HAP-1 (cell line): ENCODE measurements at regions not wholly inside any gene's neighbourhood (a gene's known extent, or its start where the extent isn't known, plus 50 kb on each side); places are given as distances from the start of the nearest gene placed in this dataset.
"Not testable (repeated sequence)": the region's sequence is repeated elsewhere in the genome, so short reads cannot be mapped to it uniquely, and the experiment has no call there.

ENCODE experiments used
- DNase-seq, 2 experiments: peaks; one replicate each; pipeline ENCODE4 v3.0.0-alpha.2; 2016 to 2020; ENCODE audit warnings: low spot score in 2 of 2
- H3K27me3 ChIP-seq: fragments of 250-450 bp; sonication (Bioruptor Pico); 2 replicates; pipeline ENCODE4 v1.5.1; 2020; ENCODE audit warnings: low read depth, mild to moderate bottlenecking, moderate library complexity
- H3K36me3 ChIP-seq: fragments of 250-450 bp; sonication (Bioruptor Pico); replicated peaks from 2 replicates; pipeline ENCODE4 v1.5.1; 2020; ENCODE audit warnings: mild to moderate bottlenecking
- H3K4me1 ChIP-seq: fragments of 250-450 bp; sonication (Bioruptor Pico); 2 replicates; pipeline ENCODE4 v1.5.1; 2020; ENCODE audit warnings: mild to moderate bottlenecking
- H3K4me3 ChIP-seq: fragments of 250-450 bp; sonication (Bioruptor Pico); 2 replicates; pipeline ENCODE4 v1.5.1; 2020; ENCODE audit warnings: mild to moderate bottlenecking, moderate library complexity
- H3K9me3 ChIP-seq: fragments of 250-450 bp; sonication (Bioruptor Pico); 2 replicates; pipeline ENCODE4 v1.5.1; 2020; ENCODE audit warnings: mild to moderate bottlenecking, moderate library complexity
- in situ Hi-C: fragments of 300-500 bp; cut with MboI; formaldehyde crosslinking; loops from 3 replicates; pipeline ENCODE4 v1.14.3; 2020; ENCODE audit warnings: low sequenced_read_pairs, inconsistent platforms, mixed read lengths

DNA sequence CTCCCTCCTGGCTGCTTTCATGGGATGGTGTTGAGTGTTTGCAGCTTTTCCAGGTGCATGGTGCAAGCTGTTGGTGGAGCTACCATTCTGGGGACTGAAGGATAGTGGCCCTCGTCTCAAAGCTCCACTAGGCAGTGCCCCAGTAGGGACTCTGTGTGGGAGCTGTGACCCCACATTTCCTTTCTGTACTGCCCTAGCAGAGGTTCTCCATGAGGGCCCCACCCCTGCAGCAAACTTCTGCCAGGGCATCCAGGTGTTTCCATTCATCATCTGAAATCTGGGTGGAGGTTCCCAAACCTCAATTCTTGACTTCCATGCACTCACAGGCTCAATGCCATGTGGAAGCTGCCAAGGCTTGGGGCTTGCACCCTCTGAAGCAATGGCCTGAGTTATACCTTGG lies 72.7 kb upstream of the S1PR3 start:
- H3K36me3 ChIP-seq, in situ Hi-C loops, H3K4me3 ChIP-seq, H3K4me1 ChIP-seq, H3K27me3 ChIP-seq, DNase-seq, H3K9me3 ChIP-seq: not testable (repeated sequence)

DNA sequence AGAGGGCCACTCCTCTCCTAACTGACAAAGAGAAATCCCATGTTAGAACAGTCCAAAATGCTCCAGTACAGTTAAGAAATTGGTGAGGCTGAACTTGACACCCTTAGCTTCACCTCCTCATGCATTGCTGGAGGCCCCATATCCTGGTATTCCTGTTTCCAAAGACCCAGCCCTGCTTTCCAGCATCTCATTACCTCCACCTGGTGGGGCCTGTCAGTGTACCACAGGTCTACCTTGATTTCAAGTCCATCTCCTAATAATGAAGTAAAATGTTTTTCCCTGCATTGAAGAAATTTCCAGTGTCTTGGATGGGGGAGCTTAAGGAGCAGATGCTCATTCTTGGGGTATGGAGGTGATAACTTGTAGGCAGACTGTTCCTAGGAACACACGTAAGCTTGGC lies 70.6 kb upstream of the S1PR3 start:
- no peaks in the 10 kb centered on the region for H3K4me1 ChIP-seq
- in situ Hi-C loops: no loop called here
- DNase-seq: no peak

DNA sequence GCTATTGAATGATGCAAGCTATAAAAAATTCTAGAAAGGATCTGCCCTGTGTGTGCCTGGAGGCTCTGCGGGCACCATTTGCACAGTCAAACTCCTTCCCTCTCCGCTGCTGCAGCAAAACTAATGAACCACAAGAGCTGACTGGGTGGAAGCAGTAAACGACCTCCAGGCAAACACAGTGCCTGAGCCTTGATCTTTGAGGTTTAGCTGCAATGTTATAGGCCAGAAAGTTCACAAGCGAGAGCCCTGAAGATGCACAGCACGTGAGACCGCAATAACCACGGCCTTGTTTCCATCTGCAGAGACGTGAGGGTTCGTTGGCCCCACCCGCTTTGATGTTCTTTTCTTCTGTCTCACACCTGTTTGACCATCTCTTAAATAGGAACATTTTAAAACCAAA lies 69.2 kb upstream of the S1PR3 start:
- H3K4me3 ChIP-seq: no peak overlapping the region
- H3K9me3 ChIP-seq: no peaks in the 10 kb centered on the region
- H3K27me3 ChIP-seq: no peaks in the 10 kb centered on the region
- in situ Hi-C loops: no loop called here
- no peaks in the 10 kb centered on the region for H3K4me1 ChIP-seq
- DNase-seq: no peak
- H3K36me3 ChIP-seq: no peaks in the 10 kb centered on the region

More for the DNA sequence above, 70.6 kb upstream of the S1PR3 start:
- H3K4me3 ChIP-seq: no peak overlapping the region
- no peaks in the 10 kb centered on the region for H3K36me3 ChIP-seq
- no peaks in the 10 kb centered on the region for H3K27me3 ChIP-seq
- no peaks in the 10 kb centered on the region for H3K9me3 ChIP-seq

DNA sequence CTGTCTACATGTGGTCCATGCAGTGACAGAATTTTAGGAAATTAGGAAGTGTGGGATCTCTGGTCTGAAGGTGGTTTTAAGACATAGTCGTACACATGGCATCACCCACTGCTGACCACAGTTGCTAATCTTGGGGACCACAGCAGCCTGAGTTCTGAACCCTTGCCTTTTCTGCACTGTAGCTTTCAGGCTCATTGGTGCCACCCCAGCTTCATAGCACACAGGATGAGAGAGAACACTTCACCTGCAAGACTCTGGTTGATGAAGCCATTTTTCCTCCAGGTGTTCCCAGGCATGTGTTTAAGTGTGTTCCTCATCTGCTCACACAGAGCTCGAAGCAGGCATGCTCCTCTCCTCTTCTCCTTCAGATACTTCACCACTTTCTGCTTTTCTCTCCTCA lies 68.2 kb upstream of the S1PR3 start:
- Histone ChIP-seq H3K4me1 (no peaks in the 10 kb centered on the region), H3K27me3 (no peaks in the 10 kb centered on the region), H3K4me3 (no peak overlapping the region), H3K36me3 (no peaks in the 10 kb centered on the region), H3K9me3 (no peaks in the 10 kb centered on the region)
- no peak for DNase-seq
- in situ Hi-C loops: no loop called here

DNA sequence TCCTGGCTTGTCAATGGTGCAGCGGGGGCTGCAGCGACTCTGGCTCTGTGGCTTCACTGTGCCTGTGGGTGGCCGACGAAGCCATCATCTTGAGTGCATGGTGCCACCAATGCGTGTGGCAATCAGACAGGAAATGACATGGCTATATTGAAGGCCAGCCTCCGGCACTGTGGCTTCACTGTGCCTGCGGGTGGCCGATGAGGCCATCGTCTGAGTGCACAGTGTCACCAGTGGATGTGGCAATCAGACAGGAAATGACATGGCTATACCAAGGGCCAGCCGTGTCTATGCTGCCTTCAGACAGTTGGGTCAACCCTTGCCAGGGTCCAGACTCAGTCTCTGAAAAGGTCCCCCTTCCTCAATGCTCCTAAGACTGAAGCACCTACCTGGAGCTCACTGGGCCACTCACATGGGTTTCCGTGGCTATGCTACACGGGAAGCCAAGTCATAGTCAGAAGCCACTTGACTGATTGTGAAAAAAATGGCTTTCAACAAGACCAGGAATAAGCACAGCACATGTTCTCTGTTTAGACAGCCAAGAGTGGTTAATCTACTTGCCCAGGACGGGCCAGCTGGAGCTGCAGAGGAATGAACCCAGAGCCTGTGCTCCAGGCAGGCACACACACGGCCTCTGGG lies 67.5 kb upstream of the S1PR3 start:
- no peaks in the 10 kb centered on the region for H3K36me3 ChIP-seq
- H3K9me3 ChIP-seq: no peaks in the 10 kb centered on the region
- in situ Hi-C loops: no loop called here
- no peaks in the 10 kb centered on the region for H3K4me1 ChIP-seq
- no peak for DNase-seq
- H3K27me3 ChIP-seq: no peaks in the 10 kb centered on the region
- no peak overlapping the region for H3K4me3 ChIP-seq

DNA sequence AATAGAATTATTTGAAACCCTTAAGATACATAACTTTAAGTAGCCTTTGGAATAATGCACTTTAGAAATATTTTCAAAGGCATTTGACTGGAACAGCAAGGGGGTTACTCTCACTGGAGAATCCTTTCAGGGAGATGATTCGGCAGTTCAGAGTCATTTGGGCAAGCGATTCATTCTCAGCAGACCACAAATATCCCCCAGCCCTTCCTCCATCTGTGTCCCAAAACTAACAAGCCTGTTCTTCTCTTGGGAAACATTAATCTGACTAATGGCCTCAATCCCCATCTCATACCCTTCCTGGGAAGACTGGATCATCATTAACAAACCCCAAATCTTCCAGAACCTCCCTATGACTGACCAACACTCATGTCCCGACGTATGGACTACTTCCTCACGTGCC lies 65.8 kb upstream of the S1PR3 start:
- H3K4me1 ChIP-seq: no peaks in the 10 kb centered on the region

DNA sequence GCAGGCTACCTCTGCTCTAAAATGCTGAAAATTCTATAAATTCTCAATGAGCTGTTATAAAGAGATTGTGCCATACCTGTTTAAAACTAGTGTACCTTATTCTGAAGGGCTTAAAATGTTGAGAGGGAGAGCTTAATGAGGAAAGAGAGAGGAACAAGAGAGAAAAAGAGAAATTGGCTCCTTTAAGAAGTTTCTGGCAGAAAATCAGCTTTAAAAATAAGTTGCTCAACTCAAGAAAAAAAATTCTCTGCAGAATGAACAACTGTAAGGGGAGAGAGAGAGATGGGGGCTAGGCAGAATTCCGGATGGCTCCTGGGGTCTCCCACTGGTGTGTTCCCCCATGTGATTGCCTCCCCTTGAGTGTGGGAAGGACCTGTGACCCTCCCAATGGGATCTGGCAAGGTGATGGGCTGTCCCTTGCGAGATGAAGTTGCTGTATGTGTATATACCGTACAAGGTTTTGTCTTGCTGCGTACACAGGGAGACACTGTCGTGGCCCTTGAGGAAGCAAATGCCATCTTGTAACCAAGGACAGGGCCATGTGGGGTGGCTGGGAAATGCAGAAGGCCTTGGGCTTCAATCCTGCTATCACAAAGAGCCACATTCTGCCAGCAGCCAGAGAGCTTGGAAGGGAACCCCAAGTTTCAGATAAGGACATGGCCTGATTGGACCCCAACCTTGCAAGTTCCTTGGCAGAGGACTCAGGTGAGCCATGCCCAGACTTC lies 64.3 kb upstream of the S1PR3 start:
- Histone ChIP-seq H3K4me1 (no peaks in the 10 kb centered on the region), H3K9me3 (no peaks in the 10 kb centered on the region), H3K36me3 (no peaks in the 10 kb centered on the region), H3K4me3 (no peak overlapping the region), H3K27me3 (no peaks in the 10 kb centered on the region)
- no peak for DNase-seq
- in situ Hi-C loops: no loop called here

More for the DNA sequence above, 65.8 kb upstream of the S1PR3 start:
- H3K4me3 ChIP-seq: no peak overlapping the region
- no peaks in the 10 kb centered on the region for H3K36me3 ChIP-seq
- no peak for DNase-seq
- H3K27me3 ChIP-seq: no peaks in the 10 kb centered on the region
- no peaks in the 10 kb centered on the region for H3K9me3 ChIP-seq
- in situ Hi-C loops: no loop called here

DNA sequence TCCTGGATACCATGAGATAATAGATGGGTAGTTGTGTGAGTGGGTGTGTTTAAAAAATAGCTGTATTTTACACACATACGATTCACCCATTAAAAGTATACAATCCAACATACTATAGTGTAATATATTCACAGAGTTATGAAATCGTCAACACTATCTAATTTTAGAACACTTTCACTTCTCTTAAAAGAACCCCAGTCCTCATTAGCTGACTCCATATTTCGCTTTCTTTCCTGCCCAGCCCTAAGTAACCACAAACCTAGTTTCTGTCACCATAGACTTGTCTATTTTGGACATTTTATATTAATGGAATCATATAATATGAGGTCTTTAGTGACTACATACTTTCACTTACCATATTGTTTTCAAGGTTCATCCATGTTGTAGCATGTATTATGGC lies 63.8 kb upstream of the S1PR3 start:
- in situ Hi-C loops: no loop called here
- no peaks in the 10 kb centered on the region for H3K9me3 ChIP-seq

DNA sequence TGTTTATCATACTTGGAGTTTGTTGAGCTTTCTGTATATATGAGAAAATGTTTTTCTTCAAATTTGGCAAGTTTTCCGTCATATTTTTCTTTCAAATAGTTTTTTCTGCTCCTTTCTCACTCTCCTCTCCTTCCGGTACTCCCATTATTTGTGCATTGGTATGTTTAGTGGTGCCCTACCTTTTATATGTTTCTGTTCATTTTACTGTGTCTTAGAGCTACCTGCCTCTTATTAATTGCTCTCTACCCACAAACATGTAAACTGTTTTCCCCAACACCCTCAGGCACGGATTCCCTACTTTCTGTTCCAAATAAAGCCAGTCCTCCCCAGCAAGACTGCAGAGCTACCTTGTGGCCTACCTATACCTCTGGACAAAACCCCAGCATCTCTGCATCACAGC lies 60.6 kb upstream of the S1PR3 start:
- no peak for DNase-seq
- Histone ChIP-seq H3K27me3 (no peaks in the 10 kb centered on the region), H3K9me3 (no peaks in the 10 kb centered on the region), H3K4me3 (no peak overlapping the region), H3K36me3 (no peaks in the 10 kb centered on the region), H3K4me1 (no peaks in the 10 kb centered on the region)
- in situ Hi-C loops: no loop called here

More for the DNA sequence above, 63.8 kb upstream of the S1PR3 start:
- H3K4me3 ChIP-seq: no peak overlapping the region
- no peaks in the 10 kb centered on the region for H3K4me1 ChIP-seq
- DNase-seq: no peak
- no peaks in the 10 kb centered on the region for H3K27me3 ChIP-seq
- no peaks in the 10 kb centered on the region for H3K36me3 ChIP-seq

DNA sequence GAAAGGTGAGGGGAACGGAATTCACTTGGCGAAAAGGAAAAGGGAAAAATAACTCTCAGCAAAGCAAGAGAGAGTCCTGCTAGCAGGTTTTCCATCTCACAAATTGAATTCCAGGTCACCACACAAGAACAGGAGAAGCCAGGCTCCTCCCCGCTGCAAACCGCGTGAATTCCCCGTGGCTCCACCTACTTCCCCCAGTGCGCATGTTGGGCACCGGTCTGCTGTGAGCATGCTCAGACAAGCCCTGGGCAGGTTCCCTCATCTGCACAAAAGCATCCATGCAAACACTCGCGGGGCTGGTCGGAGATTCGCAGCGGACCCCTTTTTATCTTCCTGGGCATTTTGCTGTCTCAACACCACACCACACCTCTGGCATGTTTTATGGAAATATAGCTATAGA lies 58.5 kb upstream of the S1PR3 start:
- Histone ChIP-seq H3K36me3 (no peaks in the 10 kb centered on the region), H3K4me3 (no peak overlapping the region), H3K9me3 (no peaks in the 10 kb centered on the region), H3K27me3 (no peaks in the 10 kb centered on the region), H3K4me1 (no peaks in the 10 kb centered on the region)
- in situ Hi-C loops: no loop called here
- DNase-seq: no peak

DNA sequence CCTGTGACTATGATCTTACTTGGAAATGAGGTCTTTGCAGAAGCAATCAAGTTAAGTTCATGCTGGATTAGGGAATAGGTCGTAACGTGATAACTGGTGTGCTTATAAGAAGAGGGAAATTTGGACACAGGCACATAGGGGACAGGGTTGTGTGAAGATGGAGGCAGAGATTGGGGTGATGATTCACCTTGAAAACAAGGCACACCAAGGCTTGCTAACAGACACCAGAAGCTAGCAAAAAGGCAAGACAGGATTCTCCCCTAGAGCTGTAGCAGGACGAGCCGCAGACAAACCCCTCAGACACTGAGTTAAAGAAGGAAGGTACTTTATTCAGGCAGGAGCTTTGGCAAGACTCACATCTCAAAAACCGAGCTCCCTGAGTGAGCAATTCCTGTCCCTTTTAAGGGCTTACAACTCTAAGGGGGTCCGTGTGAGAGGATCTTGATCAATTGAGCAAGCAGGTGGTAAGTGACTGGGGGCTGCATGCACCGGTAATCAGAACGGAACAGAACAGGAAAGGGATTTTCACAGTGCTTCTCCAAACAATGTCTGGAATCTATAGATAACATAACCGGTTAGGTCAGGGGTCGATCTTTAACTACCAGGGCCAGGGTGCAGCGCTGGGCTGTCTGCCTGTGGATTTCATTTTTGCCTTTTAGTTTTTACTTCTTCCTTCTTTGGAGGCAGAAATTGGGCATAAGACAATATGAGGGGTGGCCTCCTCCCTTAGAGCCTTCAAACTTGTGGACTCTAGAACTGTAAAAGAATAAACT lies 57.5 kb upstream of the S1PR3 start:
- no peaks in the 10 kb centered on the region for H3K27me3 ChIP-seq
- in situ Hi-C loops: no loop called here
- no peaks in the 10 kb centered on the region for H3K9me3 ChIP-seq
- H3K4me1 ChIP-seq: no peaks in the 10 kb centered on the region
- no peak overlapping the region for H3K4me3 ChIP-seq
- DNase-seq: no peak
- H3K36me3 ChIP-seq: no peaks in the 10 kb centered on the region

DNA sequence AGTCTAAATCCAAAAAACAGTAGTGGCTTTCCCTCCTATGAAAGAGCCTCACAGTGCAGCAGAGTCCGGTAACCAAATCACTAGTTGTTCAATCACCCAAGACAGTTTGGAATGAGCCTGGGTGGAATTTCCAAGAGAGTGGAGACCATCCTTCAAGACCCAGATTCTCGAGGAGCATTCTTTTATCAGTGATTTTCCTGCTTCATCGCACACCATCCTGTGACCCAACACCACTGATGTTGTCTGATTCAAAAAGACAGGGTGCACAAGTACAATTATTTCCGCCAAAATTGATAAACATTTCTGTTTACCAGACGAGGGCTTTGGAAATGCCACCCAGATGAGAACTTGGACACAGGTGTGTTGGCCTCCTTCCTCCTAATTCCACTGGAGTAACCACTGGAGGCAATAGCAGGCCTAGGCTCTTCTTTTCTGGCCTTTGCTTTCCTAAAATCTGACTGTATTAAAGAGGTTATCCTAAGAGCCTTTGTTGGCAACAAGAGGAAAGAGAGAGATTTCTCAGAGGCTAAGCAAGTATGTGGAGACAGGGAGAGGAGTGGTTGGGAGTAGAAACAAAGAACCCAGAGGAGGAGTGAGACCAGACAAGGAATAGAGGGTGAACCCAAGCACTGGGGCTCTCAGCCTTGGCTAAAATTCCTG lies 56.3 kb upstream of the S1PR3 start:
- H3K4me1 ChIP-seq: no peaks in the 10 kb centered on the region
- no peaks in the 10 kb centered on the region for H3K36me3 ChIP-seq
- DNase-seq: no peak
- no peak overlapping the region for H3K4me3 ChIP-seq
- H3K27me3 ChIP-seq: no peaks in the 10 kb centered on the region
- no peaks in the 10 kb centered on the region for H3K9me3 ChIP-seq
- in situ Hi-C loops: no loop called here

DNA sequence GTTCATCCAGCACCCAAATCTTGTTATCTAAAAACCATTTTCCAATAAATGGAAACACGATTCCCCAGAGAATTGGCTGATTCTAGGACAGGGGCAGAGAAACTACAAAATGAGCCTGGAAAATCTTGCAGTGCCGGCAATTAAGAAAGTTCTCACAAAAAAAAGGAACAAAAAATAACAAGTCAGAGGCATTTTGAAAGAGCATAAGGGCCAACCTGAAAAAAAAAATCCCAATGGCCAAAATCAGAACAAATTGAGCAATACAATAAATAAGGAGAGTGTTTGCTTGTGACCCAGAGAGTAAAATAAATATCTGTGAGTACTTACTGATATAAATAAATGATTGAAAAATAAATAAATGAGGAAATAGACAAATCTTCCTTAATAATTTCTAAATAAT lies 55.1 kb upstream of the S1PR3 start:
- Histone ChIP-seq H3K9me3 (no peaks in the 10 kb centered on the region), H3K4me1 (no peaks in the 10 kb centered on the region), H3K4me3 (no peak overlapping the region), H3K27me3 (no peaks in the 10 kb centered on the region), H3K36me3 (no peaks in the 10 kb centered on the region)
- no peak for DNase-seq
- in situ Hi-C loops: no loop called here

DNA sequence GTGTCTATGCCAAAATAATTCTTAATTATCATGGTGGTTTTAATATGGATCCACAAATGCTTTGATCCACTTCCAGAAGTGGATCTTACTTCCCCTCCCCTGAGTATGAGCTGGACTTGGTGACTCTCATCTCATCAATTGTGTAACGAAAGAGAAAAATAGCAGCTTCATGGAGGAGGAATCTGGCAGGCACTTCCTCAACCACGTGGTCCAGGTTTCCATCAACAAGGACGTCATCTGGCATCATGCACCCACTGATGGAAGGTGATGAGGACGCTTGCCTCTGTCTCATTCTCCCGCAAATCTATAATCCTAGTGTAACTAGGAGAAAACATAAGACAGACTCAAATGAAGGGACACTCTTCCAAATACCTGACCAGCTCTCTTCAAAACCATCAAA lies 54.6 kb upstream of the S1PR3 start:
- DNase-seq: no peak

More for the DNA sequence above, 54.6 kb upstream of the S1PR3 start:
- Histone ChIP-seq H3K36me3 (no peaks in the 10 kb centered on the region), H3K4me3 (no peak overlapping the region), H3K27me3 (no peaks in the 10 kb centered on the region), H3K4me1 (no peaks in the 10 kb centered on the region), H3K9me3 (no peaks in the 10 kb centered on the region)
- in situ Hi-C loops: no loop called here
